ENCODE measurements at regions not wholly inside any gene's neighbourhood (a gene's known extent, or its start where the extent isn't known, plus 50 kb on each side); places are given as distances from the start of the nearest gene placed in this dataset.

- Histone ChIP-seq H3K36me3 (ENCODE audit: insufficient read depth) (no peaks in the 10 kb centered on the region), H3K27ac (ENCODE audit: low read depth) (no peak overlapping the region), H4K20me1 (replicated peaks; ENCODE audit: insufficient read depth) (no peaks in the 10 kb centered on the region), H2AFZ (no peak overlapping the region), H3K27me3 (ENCODE audit: insufficient read depth) (no peaks in the 10 kb centered on the region), H3F3A (replicated peaks; ENCODE audit: low read depth) (no peaks in the 10 kb centered on the region), H3K9me2 (ENCODE audit: insufficient read depth) (no peaks in the 10 kb centered on the region), H3K4me1 (ENCODE audit: insufficient read depth) (no peaks in the 10 kb centered on the region), H3K4me3 (no peak overlapping the region), H3K79me2 (replicated peaks; ENCODE audit: insufficient read depth) (no peaks in the 10 kb centered on the region), H3K4me2 (no peak overlapping the region)
- H3K27me3 Mint-ChIP-seq (ENCODE audit: insufficient read depth, low read depth, poor library complexity) = peaks cover 4% of the 10 kb centered on the region
- no peaks in the 10 kb centered on the region; the same call in 1 of the 3 replicates for H3K36me3 Mint-ChIP-seq (ENCODE audit: low read depth)
- H3K9me3 Mint-ChIP-seq = peaks cover 24% of the 10 kb centered on the region
- no peak overlapping the region for H3K4me3 Mint-ChIP-seq
- DNase-seq (ENCODE audit: low spot score) = no peak
- no peaks in the 10 kb centered on the region for H3K4me1 Mint-ChIP-seq
- ATAC-seq = no peak
- TF ChIP-seq REST (IDR thresholded peaks at IDR 0.05; ENCODE audit: unreplicated experiment) (no peak), EZH2phosphoT487 (IDR thresholded peaks at IDR 0.05; ENCODE audit: unreplicated experiment) (no peak), POLR2AphosphoS5 (IDR thresholded peaks at IDR 0.05; ENCODE audit: low read depth) (no peak), NANOG (IDR thresholded peaks at IDR 0.05; ENCODE audit: borderline replicate concordance) (no peak)
- TF ChIP-seq, protein P1, sequence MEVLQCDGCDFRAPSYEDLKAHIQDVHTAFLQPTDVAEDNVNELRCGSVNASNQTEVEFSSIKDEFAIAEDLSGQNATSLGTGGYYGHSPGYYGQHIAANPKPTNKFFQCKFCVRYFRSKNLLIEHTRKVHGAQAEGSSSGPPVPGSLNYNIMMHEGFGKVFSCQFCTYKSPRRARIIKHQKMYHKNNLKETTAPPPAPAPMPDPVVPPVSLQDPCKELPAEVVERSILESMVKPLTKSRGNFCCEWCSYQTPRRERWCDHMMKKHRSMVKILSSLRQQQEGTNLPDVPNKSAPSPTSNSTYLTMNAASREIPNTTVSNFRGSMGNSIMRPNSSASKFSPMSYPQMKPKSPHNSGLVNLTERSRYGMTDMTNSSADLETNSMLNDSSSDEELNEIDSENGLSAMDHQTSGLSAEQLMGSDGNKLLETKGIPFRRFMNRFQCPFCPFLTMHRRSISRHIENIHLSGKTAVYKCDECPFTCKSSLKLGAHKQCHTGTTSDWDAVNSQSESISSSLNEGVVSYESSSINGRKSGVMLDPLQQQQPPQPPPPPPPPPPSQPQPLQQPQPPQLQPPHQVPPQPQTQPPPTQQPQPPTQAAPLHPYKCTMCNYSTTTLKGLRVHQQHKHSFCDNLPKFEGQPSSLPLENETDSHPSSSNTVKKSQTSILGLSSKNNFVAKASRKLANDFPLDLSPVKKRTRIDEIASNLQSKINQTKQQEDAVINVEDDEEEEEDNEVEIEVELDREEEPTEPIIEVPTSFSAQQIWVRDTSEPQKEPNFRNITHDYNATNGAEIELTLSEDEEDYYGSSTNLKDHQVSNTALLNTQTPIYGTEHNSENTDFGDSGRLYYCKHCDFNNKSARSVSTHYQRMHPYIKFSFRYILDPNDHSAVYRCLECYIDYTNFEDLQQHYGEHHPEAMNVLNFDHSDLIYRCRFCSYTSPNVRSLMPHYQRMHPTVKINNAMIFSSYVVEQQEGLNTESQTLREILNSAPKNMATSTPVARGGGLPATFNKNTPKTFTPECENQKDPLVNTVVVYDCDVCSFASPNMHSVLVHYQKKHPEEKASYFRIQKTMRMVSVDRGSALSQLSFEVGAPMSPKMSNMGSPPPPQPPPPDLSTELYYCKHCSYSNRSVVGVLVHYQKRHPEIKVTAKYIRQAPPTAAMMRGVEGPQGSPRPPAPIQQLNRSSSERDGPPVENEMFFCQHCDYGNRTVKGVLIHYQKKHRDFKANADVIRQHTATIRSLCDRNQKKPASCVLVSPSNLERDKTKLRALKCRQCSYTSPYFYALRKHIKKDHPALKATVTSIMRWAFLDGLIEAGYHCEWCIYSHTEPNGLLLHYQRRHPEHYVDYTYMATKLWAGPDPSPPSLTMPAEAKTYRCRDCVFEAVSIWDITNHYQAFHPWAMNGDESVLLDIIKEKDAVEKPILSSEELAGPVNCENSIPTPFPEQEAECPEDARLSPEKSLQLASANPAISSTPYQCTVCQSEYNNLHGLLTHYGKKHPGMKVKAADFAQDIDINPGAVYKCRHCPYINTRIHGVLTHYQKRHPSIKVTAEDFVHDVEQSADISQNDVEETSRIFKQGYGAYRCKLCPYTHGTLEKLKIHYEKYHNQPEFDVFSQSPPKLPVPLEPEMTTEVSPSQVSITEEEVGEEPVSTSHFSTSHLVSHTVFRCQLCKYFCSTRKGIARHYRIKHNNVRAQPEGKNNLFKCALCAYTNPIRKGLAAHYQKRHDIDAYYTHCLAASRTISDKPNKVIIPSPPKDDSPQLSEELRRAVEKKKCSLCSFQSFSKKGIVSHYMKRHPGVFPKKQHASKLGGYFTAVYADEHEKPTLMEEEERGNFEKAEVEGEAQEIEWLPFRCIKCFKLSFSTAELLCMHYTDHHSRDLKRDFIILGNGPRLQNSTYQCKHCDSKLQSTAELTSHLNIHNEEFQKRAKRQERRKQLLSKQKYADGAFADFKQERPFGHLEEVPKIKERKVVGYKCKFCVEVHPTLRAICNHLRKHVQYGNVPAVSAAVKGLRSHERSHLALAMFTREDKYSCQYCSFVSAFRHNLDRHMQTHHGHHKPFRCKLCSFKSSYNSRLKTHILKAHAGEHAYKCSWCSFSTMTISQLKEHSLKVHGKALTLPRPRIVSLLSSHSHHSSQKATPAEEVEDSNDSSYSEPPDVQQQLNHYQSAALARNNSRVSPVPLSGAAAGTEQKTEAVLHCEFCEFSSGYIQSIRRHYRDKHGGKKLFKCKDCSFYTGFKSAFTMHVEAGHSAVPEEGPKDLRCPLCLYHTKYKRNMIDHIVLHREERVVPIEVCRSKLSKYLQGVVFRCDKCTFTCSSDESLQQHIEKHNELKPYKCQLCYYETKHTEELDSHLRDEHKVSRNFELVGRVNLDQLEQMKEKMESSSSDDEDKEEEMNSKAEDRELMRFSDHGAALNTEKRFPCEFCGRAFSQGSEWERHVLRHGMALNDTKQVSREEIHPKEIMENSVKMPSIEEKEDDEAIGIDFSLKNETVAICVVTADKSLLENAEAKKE (CRISPR knock-in tag; IDR thresholded peaks at IDR 0.05) = no peak
- no peak overlapping the region for H3K27ac Mint-ChIP-seq
Observed at GRCh38 chr7:155896531-155897263, 84.4 kb upstream of the SHH start.

Measured in GM23338 (cell line).